HCEC 1CT (cell line): ENCODE measurements at regions not wholly inside any gene's neighbourhood (a gene's known extent, or its start where the extent isn't known, plus 50 kb on each side); places are given as distances from the start of the nearest gene placed in this dataset.
"Not testable (repeated sequence)": the region's sequence is repeated elsewhere in the genome, so short reads cannot be mapped to it uniquely, and the experiment has no call there.

Experiments used
- DNase-seq: peaks from one replicate; pipeline ENCODE4 v3.0.0-alpha.2; 2017

DNA sequence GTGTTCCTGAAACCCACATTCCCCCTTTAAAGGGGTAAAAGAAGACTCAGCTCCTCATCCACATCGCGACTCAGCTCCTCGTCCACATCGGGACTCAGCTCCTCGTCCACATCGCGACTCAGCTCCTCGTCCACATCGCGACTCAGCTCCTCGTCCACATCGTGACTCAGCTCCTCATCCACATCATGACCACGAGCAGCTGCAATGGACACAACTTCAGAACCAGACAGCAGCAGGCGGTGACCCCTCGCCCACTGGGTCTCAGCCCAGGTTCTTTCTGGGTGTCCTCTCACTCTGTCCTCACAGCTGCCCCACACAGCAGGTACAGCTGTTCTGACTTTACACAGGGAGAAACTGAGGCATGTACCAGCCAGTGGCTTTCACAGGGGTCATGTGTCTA, 163.5 kb upstream of the SALL3 start:
- no peak for DNase-seq

DNA sequence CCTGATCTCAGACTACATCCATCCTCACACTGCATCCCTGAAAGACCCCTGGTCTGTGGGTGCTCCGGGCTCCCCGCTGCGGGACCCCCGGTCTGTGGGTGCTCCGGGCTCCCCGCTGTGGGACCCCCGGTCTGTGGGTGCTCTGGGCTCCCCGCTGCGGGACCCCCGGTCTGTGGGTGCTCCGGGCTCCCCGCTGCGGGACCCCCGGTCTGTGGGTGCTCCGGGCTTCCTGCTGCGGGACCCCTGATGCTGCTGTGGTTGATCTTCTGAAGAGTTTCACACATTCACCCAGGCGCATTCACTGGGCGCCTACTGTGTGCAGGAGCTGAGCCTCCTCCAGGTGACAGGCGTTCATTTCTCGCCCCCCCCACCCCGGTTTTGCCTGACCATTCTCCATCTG, 162.7 kb upstream of the SALL3 start:
- DNase-seq, result no peak

DNA sequence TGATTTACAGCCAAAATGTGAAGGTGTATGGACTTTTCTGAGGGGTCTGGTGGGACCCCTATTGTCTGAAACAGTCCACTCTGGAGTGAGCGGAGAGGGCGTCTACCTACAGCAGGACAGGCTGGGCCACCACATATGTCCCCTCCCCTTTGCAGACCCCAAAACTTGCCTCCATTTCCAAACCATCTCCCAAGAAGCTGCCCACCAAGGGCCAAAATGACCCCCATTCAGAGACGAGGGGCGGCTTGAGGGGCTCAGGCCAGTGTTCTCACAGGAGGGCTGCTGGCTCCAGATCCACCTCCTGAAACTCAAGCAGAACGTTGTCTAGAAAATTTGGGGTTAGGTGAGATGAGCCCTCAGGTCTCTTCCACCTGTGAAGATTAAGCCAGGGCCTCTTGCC, 161.1 kb upstream of the SALL3 start:
- no peak for DNase-seq

DNA sequence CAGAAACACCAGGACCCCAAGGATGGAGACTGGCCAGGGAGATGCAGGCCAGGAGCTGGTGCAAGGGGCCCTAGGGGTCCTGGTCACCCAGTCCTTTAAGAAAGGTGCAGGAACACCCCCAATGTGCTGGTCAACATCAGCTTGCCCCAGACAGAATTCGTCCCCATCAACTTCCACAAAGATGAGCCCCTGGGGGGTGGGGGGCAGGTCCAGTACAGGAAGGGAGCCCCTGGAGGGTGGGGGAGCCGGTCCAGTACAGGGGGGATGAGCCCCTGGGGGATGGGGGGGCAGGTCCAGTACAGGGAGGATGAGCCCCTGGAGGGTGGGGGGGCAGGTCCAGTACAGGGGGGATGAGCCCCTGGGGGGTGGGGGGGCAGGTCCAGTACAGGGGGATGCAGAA, 160.7 kb upstream of the SALL3 start:
- DNase-seq, result no peak

DNA sequence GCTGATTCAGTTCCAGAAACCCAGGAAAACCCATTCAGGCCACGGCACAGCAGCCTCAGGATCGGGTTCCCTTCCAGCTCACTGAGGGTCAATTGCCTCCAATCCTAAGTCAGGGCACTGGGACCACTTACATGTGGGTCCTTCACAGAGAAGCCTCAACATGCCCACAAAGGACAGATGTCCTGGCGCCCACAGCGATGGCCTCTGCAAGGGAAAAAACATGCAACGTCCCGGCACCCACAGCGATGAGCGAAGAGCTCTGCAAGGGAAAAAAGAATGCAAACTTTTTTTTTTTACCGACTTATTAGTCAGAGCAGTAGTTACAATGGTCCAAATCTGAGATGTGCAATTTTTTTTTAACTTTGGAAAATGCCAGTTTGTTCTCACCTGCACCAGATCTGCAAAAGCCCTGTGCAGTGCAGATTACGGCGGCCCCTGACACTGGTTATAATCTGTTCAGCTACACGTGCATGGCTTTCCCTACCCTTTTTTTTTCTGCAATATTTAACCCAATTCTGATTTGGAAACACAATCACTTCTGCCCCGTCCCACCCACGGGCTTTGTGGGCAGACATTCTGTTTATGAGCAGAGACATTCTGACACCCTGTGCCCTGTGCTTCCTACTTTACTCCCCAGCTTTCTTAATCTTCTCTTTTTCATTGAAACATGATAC, 159.3 kb upstream of the SALL3 start:
- DNase-seq, result no peak

DNA sequence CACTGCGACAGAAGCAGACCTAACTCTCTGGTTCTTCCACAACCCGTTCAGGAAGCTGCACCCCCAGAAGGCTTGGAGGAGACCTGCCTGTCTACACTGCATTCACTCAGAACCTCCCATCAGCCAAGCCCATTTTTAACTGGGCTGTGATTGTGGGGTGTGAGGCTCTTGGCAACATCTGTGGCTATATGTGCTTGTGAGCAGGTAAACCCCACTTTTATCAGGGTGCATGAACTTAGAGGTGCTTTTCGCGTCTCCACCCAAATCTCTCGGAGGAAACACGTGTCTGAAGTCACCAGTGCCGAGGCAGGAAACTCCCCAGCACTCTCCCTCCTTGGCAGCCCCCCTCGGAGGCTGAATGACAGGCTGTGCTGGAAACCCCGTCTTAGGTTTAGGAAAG, 158.2 kb upstream of the SALL3 start:
- no peak for DNase-seq

DNA sequence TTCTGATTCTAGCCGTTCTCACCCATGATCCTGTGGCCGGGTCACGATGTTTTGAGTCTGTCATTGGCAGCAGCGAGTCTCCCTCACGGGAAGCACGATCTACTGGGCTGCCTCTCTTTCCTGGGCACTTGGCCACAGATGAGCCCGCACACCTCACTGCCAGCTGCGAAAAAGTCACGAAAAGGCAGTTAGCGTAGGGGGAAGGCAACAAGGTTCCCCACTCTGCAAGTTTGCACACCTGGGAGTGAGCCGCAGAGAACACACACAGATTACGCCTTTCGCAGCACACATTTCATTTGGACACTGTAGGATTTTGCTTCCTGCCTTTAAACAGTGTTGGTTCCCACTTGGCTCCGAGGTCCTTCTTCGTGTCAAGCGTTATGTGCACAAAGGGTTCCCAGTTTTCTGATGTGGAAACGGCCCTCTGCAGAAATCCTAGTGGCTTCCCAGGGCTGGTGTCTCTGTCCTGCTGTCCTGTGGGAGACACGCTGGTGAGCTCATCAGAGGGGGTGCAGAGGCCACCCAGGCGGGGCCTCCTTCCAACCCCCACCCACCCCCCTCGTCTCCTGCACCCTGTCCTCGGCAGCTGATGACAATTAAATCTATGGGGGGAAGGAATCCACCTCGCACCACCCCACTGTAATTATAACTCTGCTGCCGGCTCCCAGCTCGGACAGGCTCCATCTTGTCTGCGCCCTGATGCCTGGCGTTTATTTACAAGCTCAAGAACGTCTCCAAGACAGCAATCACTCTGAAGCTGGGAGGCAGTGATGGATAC, 157.3 kb upstream of the SALL3 start:
- DNase-seq, result no peak

DNA sequence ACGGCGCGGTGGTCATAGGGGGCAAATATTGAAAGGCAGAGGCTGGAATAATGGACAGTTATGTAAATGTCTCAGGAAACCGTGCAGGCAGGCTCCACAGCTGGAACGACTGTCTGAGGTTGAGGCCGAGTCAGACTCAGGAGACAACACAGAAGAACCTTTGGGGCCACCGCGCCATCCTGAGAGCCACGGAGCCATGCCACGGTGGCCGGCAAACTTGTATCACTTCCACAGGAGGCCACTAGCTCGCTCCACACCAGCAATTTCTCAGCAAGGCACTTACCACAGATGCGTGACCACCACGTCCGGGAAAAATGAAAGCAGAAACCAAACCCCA, 156.7 kb upstream of the SALL3 start:
- no peak for DNase-seq

DNA sequence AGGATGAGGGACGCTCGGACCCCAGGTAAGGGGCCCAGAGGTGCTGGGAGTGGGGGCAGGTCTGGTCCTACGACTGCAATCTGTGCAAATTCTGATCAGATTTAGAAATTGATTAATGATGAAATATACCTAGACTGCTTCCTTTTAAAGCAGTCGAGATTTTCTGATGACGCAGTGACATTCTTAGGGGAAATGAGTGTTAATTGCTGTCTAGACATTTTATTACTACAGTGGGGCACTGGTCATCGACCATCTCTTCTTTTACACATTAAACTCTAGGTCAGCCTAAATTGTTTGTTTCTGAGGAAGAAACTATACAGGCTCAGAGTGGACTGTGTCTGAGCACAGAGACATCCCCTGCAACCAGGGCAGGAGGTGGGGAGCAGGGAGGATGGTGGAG, 154.4 kb upstream of the SALL3 start:
- no peak for DNase-seq

DNA sequence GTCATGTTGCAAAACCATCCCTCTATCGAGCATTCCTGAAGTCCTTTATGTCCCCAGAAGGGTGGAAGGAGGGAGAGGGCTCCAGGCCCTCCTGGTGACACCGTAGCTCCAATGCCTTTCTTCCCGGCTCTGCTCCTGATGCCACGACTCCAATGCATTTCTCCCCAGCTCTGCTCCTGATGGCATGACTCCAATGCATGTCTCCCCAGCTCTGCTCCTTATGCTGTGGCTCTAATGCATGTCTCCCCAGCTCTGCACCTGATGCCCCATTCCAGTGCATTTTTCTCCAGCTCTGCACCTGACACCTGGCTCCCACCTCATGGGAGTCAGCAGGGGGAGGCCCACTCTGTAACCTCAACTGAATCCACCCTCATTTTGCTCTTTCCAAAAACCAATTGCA, 153.0 kb upstream of the SALL3 start:
- DNase-seq, result no peak

DNA sequence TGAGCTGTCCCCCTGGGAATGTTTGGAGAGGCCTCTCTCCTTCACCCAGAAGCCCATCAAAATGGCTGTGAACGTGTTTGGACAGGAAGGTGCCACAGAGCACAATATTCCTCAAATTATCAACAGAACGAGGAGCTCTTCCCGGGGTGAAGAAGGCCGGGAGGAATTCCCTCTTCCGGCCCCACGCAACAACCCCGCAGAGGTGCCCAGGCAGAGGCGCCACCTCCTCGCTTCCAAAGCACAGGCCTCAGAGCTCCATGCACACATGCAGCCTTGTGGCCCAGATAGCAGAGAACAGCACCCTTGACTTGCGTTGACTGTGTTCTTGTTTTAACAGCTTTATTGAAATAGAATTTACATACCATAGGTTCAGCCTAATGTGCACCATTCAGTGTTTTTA, 152.5 kb upstream of the SALL3 start:
- DNase-seq, result no peak

DNA sequence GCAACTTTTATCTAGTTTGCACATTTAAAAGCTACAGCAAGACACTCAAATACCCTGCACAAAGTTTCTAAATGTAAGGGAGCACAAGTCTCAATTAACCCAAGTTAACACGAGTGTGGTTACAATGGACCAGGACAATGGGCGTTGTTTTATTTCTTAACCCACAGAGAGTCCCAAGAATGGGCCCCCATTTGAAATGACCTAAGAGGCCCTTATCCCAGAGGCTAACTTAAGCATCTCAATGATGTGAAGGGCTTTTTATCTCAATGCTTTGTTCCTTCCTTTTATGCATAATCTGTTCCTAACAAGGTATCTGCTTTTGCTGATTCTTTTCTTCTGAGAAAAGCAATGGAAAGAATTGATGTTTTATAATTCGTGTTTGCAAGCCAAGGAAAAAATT, 151.5 kb upstream of the SALL3 start:
- no peak for DNase-seq

DNA sequence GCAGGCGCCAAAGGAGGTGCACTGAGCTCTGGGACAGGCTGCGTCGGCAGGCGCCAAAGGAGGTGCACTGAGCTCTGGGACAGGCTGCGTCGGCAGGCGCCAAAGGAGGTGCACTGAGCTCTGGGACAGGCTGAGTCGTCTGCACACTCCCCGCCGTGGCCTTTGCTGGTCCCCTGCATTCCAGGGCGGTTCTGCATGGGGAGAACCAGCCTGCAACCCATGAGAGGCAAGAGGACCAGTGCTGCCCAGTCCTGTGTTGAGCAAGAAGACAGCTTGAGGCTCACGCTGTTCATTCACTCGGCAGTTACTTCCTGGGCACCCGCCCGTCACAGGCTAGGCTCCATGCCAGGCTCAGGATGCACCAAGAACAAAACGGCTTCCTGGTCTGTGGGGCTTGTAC, 150.6 kb upstream of the SALL3 start:
- DNase-seq, result not testable (repeated sequence)

DNA sequence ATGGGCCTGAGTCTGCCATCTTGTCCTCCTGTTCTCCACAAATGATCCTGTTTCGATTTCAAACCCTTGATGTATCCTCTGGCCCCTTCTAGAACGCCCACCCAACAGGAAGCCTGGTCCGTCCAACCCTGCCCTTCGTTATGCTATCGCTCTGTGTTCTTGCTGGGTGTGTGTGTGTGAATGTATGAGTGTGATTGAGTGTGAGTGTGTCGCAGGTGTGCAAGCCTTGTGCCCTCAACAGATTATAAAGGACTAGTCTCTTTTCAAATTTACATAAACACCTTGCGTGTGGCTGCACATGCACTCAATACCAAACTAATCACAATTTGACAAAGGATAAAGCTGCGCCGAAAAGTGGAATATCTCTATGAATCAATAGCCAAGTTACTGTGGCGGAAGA, 149.5 kb upstream of the SALL3 start:
- DNase-seq, result no peak

DNA sequence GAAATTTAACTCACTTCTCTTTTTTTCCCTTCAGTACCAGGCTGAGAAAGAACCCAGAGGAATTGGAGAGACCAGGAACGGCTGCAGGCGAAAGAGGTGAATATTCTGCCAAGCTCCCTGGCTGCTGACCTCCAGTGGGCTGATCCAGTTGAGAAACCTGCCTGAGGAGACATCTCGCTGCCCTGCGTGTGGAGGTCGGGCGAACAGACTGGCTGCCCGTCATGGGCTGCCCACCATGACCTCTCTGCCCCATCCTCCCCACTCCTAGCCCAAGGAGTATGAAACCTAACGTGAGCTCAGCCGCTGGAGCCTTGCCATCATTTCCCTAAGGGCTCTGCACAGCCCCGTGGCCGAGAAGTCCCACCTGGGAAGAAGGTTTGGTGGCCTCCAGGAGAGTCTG, 148.8 kb upstream of the SALL3 start:
- DNase-seq, result no peak

DNA sequence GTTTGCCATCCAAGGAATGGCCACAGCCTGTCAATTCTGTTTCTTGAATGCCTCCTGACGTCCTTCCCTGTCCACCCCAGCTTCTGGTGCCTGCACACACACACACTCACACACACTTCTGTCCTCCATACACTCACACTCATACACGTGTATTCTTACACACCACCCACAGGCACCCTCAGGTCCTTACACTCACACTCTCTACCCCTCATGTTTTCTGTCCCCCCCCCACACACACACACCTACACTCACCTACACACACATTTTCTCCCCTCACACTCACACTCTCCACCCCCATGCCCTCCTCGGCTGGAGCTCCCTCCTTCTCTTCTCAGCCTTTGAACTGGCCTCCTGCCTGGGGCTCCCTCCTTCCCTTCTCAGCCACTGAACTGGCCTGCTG, 148.0 kb upstream of the SALL3 start:
- no peak for DNase-seq

DNA sequence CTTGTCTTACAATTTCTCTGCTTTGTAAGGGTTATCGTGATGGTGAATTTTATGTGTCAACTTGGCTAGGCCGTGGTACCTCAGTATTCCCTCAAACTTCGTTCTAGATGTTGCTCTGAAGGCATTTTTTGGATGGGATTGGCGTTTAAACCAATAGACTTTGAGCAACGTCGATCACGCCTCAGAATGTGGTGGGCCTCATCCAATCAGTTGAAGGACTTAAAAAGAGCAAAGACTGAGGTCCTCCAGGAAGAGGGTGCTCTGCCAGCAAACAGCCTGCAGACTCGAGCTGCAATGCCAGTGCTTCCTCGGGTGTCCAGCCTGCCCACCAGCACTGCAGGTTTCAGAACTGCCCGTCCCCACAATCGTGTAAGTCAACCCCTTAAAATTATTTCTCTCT, 145.8 kb upstream of the SALL3 start:
- no peak for DNase-seq

DNA sequence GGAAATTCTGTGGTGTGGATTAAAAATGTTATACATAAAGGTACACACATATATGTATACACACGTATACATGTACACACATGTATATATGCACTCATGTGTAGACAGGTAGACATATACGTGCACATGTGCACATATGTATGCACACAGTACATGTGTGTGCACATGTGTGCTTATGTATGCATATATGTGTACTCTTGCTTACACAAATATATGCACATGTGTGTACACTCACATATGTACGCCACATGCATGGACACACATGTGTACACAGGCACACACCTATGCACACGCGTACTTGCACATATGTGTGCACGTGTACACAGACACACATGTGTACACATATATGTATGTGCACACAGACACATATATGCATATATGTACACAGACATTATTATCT, 142.8 kb upstream of the SALL3 start:
- no peak for DNase-seq

DNA sequence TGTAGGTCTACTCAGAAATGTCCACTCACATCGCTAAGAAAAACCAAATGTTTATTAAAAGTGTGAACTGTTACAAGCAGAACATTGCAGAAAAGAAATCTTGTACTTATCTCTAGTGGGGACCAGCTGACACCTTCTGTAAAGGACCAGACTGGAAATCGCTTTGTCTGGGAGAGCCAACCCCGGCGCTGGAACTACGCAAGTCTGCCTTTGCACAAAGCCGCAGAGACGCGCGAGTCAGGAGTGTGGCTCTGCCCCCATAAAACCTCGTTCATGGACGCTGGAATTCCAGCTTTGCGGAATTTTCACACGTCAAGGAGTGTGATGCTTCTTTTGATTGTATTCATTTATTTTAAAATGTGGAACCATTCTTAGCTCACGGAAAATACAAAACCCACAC, 141.9 kb upstream of the SALL3 start:
- DNase-seq, result no peak

DNA sequence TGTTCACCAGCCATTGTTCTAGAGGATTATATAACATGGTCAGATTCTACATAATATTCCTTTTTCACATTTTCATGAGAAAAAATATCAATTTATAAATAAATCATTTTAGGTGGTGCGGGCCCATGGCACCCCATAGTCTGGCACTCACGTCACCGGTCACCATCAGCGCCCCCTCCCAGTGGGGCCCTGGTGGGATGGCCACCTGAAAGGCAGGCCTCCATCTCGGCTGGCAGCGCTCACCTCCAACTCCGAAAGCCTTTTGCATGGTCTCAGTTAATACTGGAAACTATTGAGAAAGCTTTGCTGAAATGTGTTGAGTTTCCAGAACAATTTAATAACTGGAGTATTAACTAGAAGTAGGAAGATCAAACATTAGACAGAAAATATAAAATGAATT, 141.4 kb upstream of the SALL3 start:
- DNase-seq, result no peak

DNA sequence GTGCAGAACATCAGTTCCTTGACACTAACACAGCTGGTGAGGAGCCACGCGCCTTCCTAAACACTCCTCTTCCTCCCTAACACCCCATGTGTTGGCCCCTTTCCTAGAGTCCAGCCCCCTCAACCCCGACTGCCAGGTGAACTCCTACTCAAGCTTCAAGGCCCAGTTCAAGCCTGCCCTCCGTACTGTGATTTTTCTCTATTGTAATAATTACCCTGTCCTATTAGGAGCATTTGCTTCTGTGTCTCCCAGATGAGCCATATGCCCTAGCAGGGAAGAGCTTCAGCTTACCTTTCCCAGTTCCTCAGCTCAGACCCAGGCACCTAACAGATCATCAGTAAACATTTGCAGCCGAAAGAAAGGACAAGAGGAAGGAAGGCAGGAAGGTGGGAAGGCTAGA, 130.6 kb upstream of the SALL3 start:
- DNase-seq, result no peak

DNA sequence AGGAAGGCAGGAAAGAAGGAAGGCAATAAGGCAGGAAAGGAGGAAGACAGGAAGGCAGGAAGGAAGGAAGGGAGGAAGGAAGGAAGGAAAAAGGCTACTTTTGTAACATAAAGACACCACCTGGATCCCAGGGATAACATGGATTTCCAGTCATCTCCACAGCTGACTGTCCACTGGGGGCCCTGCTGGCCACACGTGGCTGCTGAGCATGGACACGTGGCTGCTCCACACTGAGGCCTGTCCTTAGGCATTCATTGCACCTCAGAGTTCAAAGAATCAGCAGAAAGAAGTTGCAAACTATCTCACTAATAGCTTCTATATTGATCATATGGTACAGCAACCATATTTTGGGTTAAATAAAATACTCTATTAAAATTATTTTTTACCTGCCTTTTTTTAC, 130.2 kb upstream of the SALL3 start:
- DNase-seq, result no peak

DNA sequence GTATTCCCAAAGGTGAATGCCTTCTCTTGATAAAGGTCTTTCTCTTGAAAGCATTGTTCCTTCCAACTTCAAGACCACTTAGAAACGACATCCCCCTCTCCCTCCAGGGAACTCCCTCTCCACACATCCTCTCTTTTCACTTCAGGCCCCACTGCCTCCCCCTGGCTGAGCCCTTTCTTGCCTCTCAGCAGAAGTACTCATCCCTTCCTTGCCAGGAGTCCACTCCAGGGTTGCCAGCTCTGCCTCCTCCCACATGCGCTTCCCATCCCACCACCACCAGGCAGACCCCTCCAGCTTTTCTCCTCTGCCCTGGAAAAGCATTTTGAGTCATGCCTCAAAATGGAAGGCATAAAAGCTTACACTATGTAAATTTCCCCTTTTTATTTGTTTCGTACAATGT, 126.3 kb upstream of the SALL3 start:
- DNase-seq, result no peak

DNA sequence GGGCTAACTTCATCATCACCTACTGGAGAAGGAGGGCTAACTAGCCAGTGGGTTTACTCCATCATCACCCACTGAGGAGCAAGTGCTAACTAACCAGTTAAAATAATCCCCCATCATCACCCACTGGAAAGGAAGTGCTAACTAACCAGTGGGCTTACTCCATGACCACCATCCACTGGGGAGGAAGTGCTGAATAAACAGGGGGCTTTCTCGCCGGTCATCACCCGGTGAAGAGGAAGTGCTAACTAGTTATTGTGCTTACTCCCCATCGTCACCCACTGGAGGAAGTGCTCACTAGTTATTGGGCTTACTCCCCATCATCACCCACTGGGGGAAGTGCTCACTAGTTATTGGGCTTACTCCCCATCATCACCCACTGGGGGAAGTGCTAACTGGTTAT, 124.4 kb upstream of the SALL3 start:
- DNase-seq, result no peak
